Breast epithelium (tissue), 3 donors: ENCODE measurements at regions not wholly inside any gene's neighbourhood (a gene's known extent, or its start where the extent isn't known, plus 50 kb on each side); places are given as distances from the start of the nearest gene placed in this dataset.

ENCODE experiments used
- CTCF ChIP-seq, 3 donors: fragments of 450-650 bp; IDR thresholded peaks; one replicate each; pipeline ENCODE4 v1.5.1; 2016 to 2017; ENCODE audit warnings: antibody characterized with exemption in 3 of 3, mild to moderate bottlenecking in 3 of 3, moderate library complexity in 3 of 3
- POLR2A ChIP-seq: fragments of 450-650 bp; IDR thresholded peaks from one replicate; pipeline ENCODE4 v1.6.1; 2016; ENCODE audit warnings: antibody characterized with exemption, mild to moderate bottlenecking, moderate library complexity
- POLR2AphosphoS5 ChIP-seq, 3 donors: sonication (generic); formaldehyde crosslinking; IDR thresholded peaks; one replicate each; pipeline ENCODE4 v1.6.1; 2017; ENCODE audit warnings: antibody characterized with exemption in 3 of 3

GRCh38 chr6:170160031-170160627 lies 130.7 kb downstream of the DLL1 start:
- TF ChIP-seq CTCF (IDR thresholded peaks at IDR 0.05), result no peak
- TF ChIP-seq POLR2A, result no peak
- no peak for TF ChIP-seq POLR2AphosphoS5 (IDR thresholded peaks at IDR 0.05)
